Neuronal stem cell (in vitro differentiated cells): ENCODE measurements at regions not wholly inside any gene's neighbourhood (a gene's known extent, or its start where the extent isn't known, plus 50 kb on each side); places are given as distances from the start of the nearest gene placed in this dataset.

Experiments
- DNase-seq: peaks from one replicate; pipeline ENCODE4 v3.0.0-alpha.2; 2013; ENCODE audit warnings: low spot score
- H2AFZ ChIP-seq: one replicate; pipeline ENCODE4 v1.6.1; 2013; ENCODE audit warnings: mild to moderate bottlenecking, low read length, inconsistent platforms
- H2AK5ac ChIP-seq: 2 replicates; pipeline ENCODE4 v1.6.1; 2013; ENCODE audit warnings: low read depth, mild to moderate bottlenecking, inconsistent platforms, low read length, moderate library complexity, mixed read lengths
- H2BK120ac ChIP-seq: 2 replicates; pipeline ENCODE4 v1.6.1; 2013; ENCODE audit warnings: low read depth, mild to moderate bottlenecking, inconsistent platforms, low read length, moderate library complexity, mixed read lengths
- H2BK12ac ChIP-seq: one replicate; pipeline ENCODE4 v1.6.1; 2013; ENCODE audit warnings: low read length, inconsistent platforms
- H2BK15ac ChIP-seq: 2 replicates; pipeline ENCODE4 v1.6.1; 2013; ENCODE audit warnings: mild to moderate bottlenecking, low read length, inconsistent platforms, mixed read lengths
- H2BK5ac ChIP-seq: one replicate; pipeline ENCODE4 v1.6.1; 2013; ENCODE audit warnings: inconsistent platforms, mild to moderate bottlenecking, low read length, moderate library complexity
- H3K14ac ChIP-seq: one replicate; pipeline ENCODE4 v1.6.1; 2013; ENCODE audit warnings: low read length, inconsistent platforms
- H3K18ac ChIP-seq: 2 replicates; pipeline ENCODE4 v1.6.1; 2013; ENCODE audit warnings: low read length, inconsistent platforms
- H3K23ac ChIP-seq: 2 replicates; pipeline ENCODE4 v1.6.1; 2013; ENCODE audit warnings: low read depth, mild to moderate bottlenecking, mixed read lengths, low read length, inconsistent platforms; ENCODE audit not compliant: poor library complexity
- H3K27ac ChIP-seq: replicated peaks from 3 replicates; pipeline ENCODE4 v1.5.1; 2013; ENCODE audit warnings: low read length, inconsistent platforms
- H3K27me3 ChIP-seq, 3 experiments: 2 replicates each; pipeline ENCODE4 v1.6.1; 2013; ENCODE audit warnings: low read length in 3 of 3, mild to moderate bottlenecking in 2 of 3, inconsistent platforms in 1 of 3, low read depth in 1 of 3, mixed read lengths in 1 of 3, moderate library complexity in 1 of 3; ENCODE audit not compliant: control insufficient read depth in 3 of 3, insufficient read depth in 3 of 3
- H3K36me3 ChIP-seq, 2 donors: replicated peaks in 1 of 2; 2 replicates each; pipeline ENCODE4 v1.6.1; 2013; ENCODE audit warnings: low read length in 2 of 2; ENCODE audit not compliant: control insufficient read depth in 2 of 2, insufficient read depth in 2 of 2
- H3K4ac ChIP-seq: 2 replicates; pipeline ENCODE4 v1.6.1; 2013; ENCODE audit warnings: inconsistent platforms, mild to moderate bottlenecking, low read length, moderate library complexity
- H3K4me1 ChIP-seq, 2 donors: 1 replicate in 1 of 2; 2 replicates in 1 of 2; pipeline ENCODE4 v1.6.1; 2013; ENCODE audit warnings: low read length in 2 of 2, low read depth in 1 of 2; ENCODE audit not compliant: control insufficient read depth in 2 of 2, insufficient read depth in 1 of 2
- H3K4me2 ChIP-seq: one replicate; pipeline ENCODE4 v1.6.1; 2013; ENCODE audit warnings: mild to moderate bottlenecking, low read length, inconsistent platforms; ENCODE audit not compliant: insufficient read depth, poor library complexity, severe bottlenecking
- H3K4me3 ChIP-seq, 2 donors: 2 replicates each; pipeline ENCODE4 v1.5.1; 2013; ENCODE audit warnings: low read length in 2 of 2, mild to moderate bottlenecking in 2 of 2, inconsistent platforms in 1 of 2, moderate library complexity in 1 of 2
- H3K79me1 ChIP-seq: one replicate; pipeline ENCODE4 v1.6.1; 2013; ENCODE audit warnings: low read depth, mild to moderate bottlenecking, inconsistent platforms, low read length, moderate library complexity
- H3K9ac ChIP-seq: one replicate; pipeline ENCODE4 v1.6.1; 2013; ENCODE audit warnings: mild to moderate bottlenecking, low read depth, low read length, inconsistent platforms; ENCODE audit not compliant: poor library complexity
- H3K9me3 ChIP-seq, 2 donors: replicated peaks in 1 of 2; 2 replicates each; pipeline versions ENCODE3 to v1.6.1; 2013; ENCODE audit warnings: low read length in 2 of 2, mild to moderate bottlenecking in 2 of 2, inconsistent platforms in 1 of 2, low read depth in 1 of 2, mixed read lengths in 1 of 2, moderate library complexity in 1 of 2; ENCODE audit not compliant: control insufficient read depth in 2 of 2, insufficient read depth in 1 of 2
- H4K8ac ChIP-seq: one replicate; pipeline ENCODE4 v1.6.1; 2013; ENCODE audit warnings: low read depth, mild to moderate bottlenecking, inconsistent platforms, low read length, moderate library complexity
- H4K91ac ChIP-seq: one replicate; pipeline ENCODE4 v1.6.1; 2013; ENCODE audit warnings: low read length, low read depth, mild to moderate bottlenecking, inconsistent platforms; ENCODE audit not compliant: poor library complexity
- WGBS, 2 donors: extraction: QIAGEN DNeasy Blood & Tissue Kit; methylation state at CpG; one replicate each; pipeline ENCODE4 v1.1.7; 2013; ENCODE audit warnings: missing lambda C conversion rate in 2 of 2, mixed read lengths in 1 of 2; ENCODE audit not compliant: insufficient read length in 2 of 2, insufficient replicate concordance in 1 of 2; ENCODE audit errors: extremely low coverage in 2 of 2; 5-methylcytosine and 5-hydroxymethylcytosine counted together

DNA sequence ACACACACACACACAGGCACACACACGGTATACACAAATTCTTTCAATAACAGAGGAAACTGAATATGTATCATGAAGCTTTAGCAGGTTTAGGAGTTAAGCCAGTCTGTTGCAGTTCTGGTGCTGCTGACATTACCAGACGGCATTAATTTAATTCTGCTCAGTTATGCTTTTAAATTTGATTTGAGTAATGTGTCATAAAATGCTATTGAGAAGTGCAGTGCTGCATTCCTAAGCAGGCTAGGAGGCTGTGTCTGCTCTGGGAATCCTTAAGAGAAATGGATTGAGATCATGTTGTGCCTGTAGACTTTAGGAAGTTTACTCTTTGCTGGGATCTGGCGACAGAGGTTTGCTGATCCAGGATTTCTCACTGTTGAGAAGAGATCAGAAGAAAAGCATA lies 733.8 kb downstream of the BRINP1 start:
- H4K8ac ChIP-seq, result no peak overlapping the region
- no peak overlapping the region for H2BK12ac ChIP-seq
- H3K4ac ChIP-seq, result no peak overlapping the region
- DNase-seq, result no peak
- H3K9ac ChIP-seq, result no peak overlapping the region
- H3K4me3 ChIP-seq, result no peak overlapping the region
- no peak overlapping the region for H2AFZ ChIP-seq
- no peak overlapping the region for H3K14ac ChIP-seq
- no peaks in the 10 kb centered on the region for H3K36me3 ChIP-seq
- H2BK5ac ChIP-seq, result no peak overlapping the region
- no peak overlapping the region for H3K27ac ChIP-seq
- H3K18ac ChIP-seq, result no peak overlapping the region
- no peak overlapping the region for H4K91ac ChIP-seq
- no peaks in the 10 kb centered on the region for H3K27me3 ChIP-seq
- H2BK120ac ChIP-seq, result no peak overlapping the region
- H2AK5ac ChIP-seq, result no peak overlapping the region
- H3K4me1 ChIP-seq, result no peaks in the 10 kb centered on the region
- no peaks in the 10 kb centered on the region for H3K79me1 ChIP-seq
- WGBS, 2 donors, result no CpG with 5 or more reads among the region's 3 CpGs
- no peak overlapping the region for H2BK15ac ChIP-seq
- no peak overlapping the region for H3K23ac ChIP-seq
- no peaks in the 10 kb centered on the region for H3K9me3 ChIP-seq
- H3K4me2 ChIP-seq, result no peak overlapping the region

DNA sequence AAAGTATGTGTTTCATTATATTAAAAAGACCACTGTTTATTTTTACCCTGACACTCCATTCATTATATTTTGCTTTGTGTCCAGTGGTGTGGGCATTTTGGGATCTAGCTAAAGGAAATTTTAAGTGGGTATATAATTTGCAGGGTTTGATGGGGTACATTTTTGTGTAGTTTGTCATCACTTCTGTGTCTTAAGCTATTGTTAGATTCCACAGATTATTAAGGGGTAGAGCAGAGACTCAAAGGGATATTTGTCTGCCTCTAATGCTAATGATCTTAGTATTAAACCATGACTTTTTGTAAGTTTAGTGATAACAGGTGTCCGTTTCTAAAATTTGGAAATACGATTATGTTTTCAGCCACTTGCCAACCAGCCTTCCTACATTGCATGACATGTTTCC lies 731.6 kb downstream of the BRINP1 start:
- Histone ChIP-seq H2BK120ac (no peak overlapping the region), H2BK12ac (no peak overlapping the region), H3K14ac (no peak overlapping the region), H3K23ac (no peak overlapping the region), H3K4me1 (no peaks in the 10 kb centered on the region), H3K4me3 (no peak overlapping the region), H3K27ac (no peak overlapping the region), H3K36me3 (no peaks in the 10 kb centered on the region), H2AK5ac (no peak overlapping the region), H2BK5ac (no peak overlapping the region), H3K4ac (no peak overlapping the region), H4K8ac (no peak overlapping the region), H3K27me3 (no peaks in the 10 kb centered on the region), H3K18ac (no peak overlapping the region), H2BK15ac (no peak overlapping the region), H3K79me1 (no peaks in the 10 kb centered on the region), H2AFZ (no peak overlapping the region), H4K91ac (no peak overlapping the region), H3K4me2 (no peak overlapping the region), H3K9ac (no peak overlapping the region), H3K9me3 (no peaks in the 10 kb centered on the region)
- no CpG with 5 or more reads among the region's 2 CpGs for WGBS, 2 donors
- DNase-seq, result no peak

DNA sequence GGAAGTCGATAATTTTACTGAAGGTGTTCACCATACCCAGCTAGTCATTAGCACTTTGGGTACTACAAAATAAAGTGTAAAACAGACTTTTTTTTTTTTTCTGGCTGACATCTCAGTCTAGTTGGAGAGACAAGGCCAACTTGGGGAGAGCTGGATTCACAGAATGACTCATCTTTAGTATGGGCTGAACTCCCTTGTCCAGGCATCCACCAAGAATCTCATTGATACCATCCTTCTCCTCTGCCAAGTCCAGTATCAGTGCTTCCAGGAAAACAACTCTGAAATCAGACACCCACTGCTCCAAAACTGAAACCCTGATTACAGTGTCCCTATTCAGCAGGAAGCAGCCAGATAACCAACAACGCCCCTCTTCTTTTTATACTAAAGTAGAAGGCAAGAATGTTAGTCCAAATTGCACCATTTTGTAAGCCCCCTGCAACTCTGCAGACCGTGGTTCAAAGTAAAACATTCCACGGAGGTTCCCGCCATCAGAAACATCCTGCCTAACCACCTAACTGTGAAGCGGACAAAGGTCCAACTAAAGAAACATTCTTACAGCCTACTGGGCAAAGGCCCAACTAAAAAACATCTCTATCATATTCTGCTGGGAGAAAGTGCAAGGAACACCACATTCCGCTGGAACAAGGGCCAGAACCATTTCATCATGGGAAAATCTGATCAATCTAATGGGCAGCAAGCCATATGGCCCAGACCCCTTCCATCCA lies 728.2 kb downstream of the BRINP1 start:
- Histone ChIP-seq H2AK5ac (no peak overlapping the region), H4K91ac (no peak overlapping the region), H3K9me3 (peaks cover 0 to 1% of the 10 kb centered on the region in 2 donors), H3K27me3 (no peaks in the 10 kb centered on the region), H3K36me3 (no peaks in the 10 kb centered on the region), H2BK5ac (no peak overlapping the region), H3K23ac (no peak overlapping the region), H2BK12ac (no peak overlapping the region), H3K4me2 (no peak overlapping the region), H2AFZ (no peak overlapping the region), H3K14ac (no peak overlapping the region), H3K27ac (no peak overlapping the region), H3K4ac (no peak overlapping the region), H4K8ac (no peak overlapping the region), H2BK120ac (no peak overlapping the region), H3K79me1 (no peaks in the 10 kb centered on the region), H3K9ac (no peak overlapping the region), H2BK15ac (no peak overlapping the region), H3K4me3 (no peak overlapping the region), H3K18ac (no peak overlapping the region), H3K4me1 (peaks cover 0 to 3% of the 10 kb centered on the region in 2 donors)
- no peak for DNase-seq
- WGBS, 2 donors, result no CpG with 5 or more reads among the region's 7 CpGs

DNA sequence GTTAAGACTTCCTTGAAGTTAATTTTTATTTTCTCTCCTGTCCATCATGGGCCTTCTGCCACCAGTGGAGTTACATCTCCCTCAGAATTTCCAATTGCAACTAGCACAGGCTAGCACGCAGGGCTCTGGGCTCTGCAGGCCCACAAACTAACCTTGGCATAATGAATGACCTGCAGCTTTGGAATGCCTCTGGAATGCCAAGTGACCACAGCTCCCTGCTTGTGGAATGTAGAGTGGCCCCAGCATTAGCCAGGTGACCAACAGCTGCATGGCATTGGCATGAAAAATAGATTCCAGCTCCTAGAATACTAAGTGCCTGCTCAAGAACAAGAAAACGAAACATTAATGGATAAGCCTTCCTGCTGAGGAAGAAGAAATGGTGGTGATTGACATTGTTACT lies 726.1 kb downstream of the BRINP1 start:
- no peak overlapping the region for H2BK12ac ChIP-seq
- WGBS, 2 donors, result no CpG with 5 or more reads among the region's 2 CpGs
- peaks cover 0 to 9% of the 10 kb centered on the region in 2 donors for H3K9me3 ChIP-seq
- peak; percentile 8 for DNase-seq
- H2BK120ac ChIP-seq, result no peak overlapping the region
- H4K91ac ChIP-seq, result no peak overlapping the region
- no peaks in the 10 kb centered on the region for H3K27me3 ChIP-seq
- no peak overlapping the region for H3K4ac ChIP-seq
- H4K8ac ChIP-seq, result no peak overlapping the region
- no peak overlapping the region for H3K14ac ChIP-seq
- no peak overlapping the region for H2AK5ac ChIP-seq
- H3K27ac ChIP-seq, result no peak overlapping the region
- H3K79me1 ChIP-seq, result no peaks in the 10 kb centered on the region
- H3K4me1 ChIP-seq, result peaks cover 0 to 3% of the 10 kb centered on the region in 2 donors
- no peaks in the 10 kb centered on the region for H3K36me3 ChIP-seq
- no peak overlapping the region for H2BK5ac ChIP-seq
- H3K4me3 ChIP-seq, result no peak overlapping the region
- H3K9ac ChIP-seq, result no peak overlapping the region
- no peak overlapping the region for H3K18ac ChIP-seq
- H3K23ac ChIP-seq, result no peak overlapping the region
- no peak overlapping the region for H3K4me2 ChIP-seq
- H2AFZ ChIP-seq, result no peak overlapping the region
- H2BK15ac ChIP-seq, result no peak overlapping the region
